Adrenal gland (tissue), 9 donors: ENCODE measurements at regions not wholly inside any gene's neighbourhood (a gene's known extent, or its start where the extent isn't known, plus 50 kb on each side); places are given as distances from the start of the nearest gene placed in this dataset.

Source experiments
- DNase-seq, 7 donors: peaks; one replicate each; pipeline ENCODE4 v3.0.0-alpha.2; 2019 to 2020
- H3K27ac ChIP-seq, 5 donors: fragments of 200-600 bp; sonication (generic) in 4 of 5; 1 replicate in 3 of 5; 2 replicates in 2 of 5; pipeline versions ENCODE4 v1.5.1 to v1.8.0; 2016 to 2020; ENCODE audit warnings: mild to moderate bottlenecking in 1 of 5
- H3K27me3 ChIP-seq: fragments of 200-600 bp; 2 replicates; pipeline ENCODE4 v1.8.0; 2021
- H3K36me3 ChIP-seq, 2 donors: fragments of 200-600 bp; replicated peaks in 1 of 2; 1 replicate in 1 of 2; 2 replicates in 1 of 2; pipeline versions ENCODE4 v1.5.1 to v1.8.0; 2018 to 2022
- H3K4me1 ChIP-seq, 2 donors: fragments of 200-600 bp; replicated peaks in 1 of 2; 1 replicate in 1 of 2; 2 replicates in 1 of 2; pipeline versions ENCODE4 v1.5.1 to v1.8.0; 2018 to 2021
- H3K4me3 ChIP-seq, 4 donors: fragments of 200-600 bp; sonication (generic) in 3 of 4; one replicate each; pipeline ENCODE4 v1.5.1; 2016 to 2018
- H3K9me3 ChIP-seq, 3 donors: fragments of 200-600 bp; sonication (generic) in 1 of 3; replicated peaks in 1 of 3; 1 replicate in 2 of 3; 2 replicates in 1 of 3; pipeline versions ENCODE4 v1.5.1 to v1.8.0; 2016 to 2021
- CTCF ChIP-seq, 6 experiments: fragments of 450-650 bp in 4 of 6; fragments of 200-600 bp in 2 of 6; sonication (generic) in 1 of 6; IDR thresholded peaks; 1 replicate in 5 of 6; 2 replicates in 1 of 6; pipeline versions ENCODE4 v1.5.1 to v1.8.0; 2016 to 2021; ENCODE audit warnings: antibody characterized with exemption in 6 of 6, mild to moderate bottlenecking in 2 of 6, moderate library complexity in 1 of 6
- POLR2A ChIP-seq, 2 donors: fragments of 450-650 bp; IDR thresholded peaks; one replicate each; pipeline ENCODE4 v1.6.1; 2017; ENCODE audit warnings: antibody characterized with exemption in 2 of 2, mild to moderate bottlenecking in 2 of 2, moderate library complexity in 1 of 2
- WGBS, 4 donors: extraction: QIAGEN DNeasy Blood & Tissue Kit in 2 of 4; methylation state at CpG; one replicate each; pipeline versions ENCODE4 v1.1.5 to v1.1.7; 2013 to 2017; 5-methylcytosine and 5-hydroxymethylcytosine counted together
- intact Hi-C, 2 donors: fragments of 100-400 bp; cut with DNase I; formaldehyde crosslinking; loops; one replicate each; pipeline versions ENCODE4 v1.14.1 to v1.15.0; 2022 to 2023
- donor health status: healthy with polysubstance abuse.
- donor health status: Bipolar disorder and iron deficiency.
- donor health status: DM: yes; HTN: yes; CAD: no.
- donor health status: DM: no; HTN: no; CAD: no.
- donor health status: DM: no; HTN: no; CAD: no.

GRCh38 chr10:44776181-44776580 is 135.0 kb upstream of the TMEM72 start:
- Histone ChIP-seq H3K27me3 (no peaks in the 10 kb centered on the region), H3K27ac (no peak overlapping the region), H3K4me3 (no peak overlapping the region), H3K4me1 (peaks cover 0 to 9% of the 10 kb centered on the region in 2 donors), H3K9me3 (no peaks in the 10 kb centered on the region), H3K36me3 (no peaks in the 10 kb centered on the region)
- 59 to 65% (median 63%) methylated on average over 3 of the region's 3 CpGs for WGBS, 4 donors
- TF ChIP-seq CTCF (IDR thresholded peaks at IDR 0.05) (no peak), POLR2A (IDR thresholded peaks at IDR 0.05) (no peak)
- intact Hi-C loops, result no loop called here
- DNase-seq, result no peak

GRCh38 chr10:44779511-44779910 is 131.6 kb upstream of the TMEM72 start:
- 65 to 77% (median 72%) methylated on average over 7 of the region's 7 CpGs for WGBS, 4 donors
- Histone ChIP-seq H3K9me3 (no peaks in the 10 kb centered on the region), H3K4me3 (no peak overlapping the region), H3K27ac (no peak overlapping the region), H3K4me1 (peaks cover 0 to 9% of the 10 kb centered on the region in 2 donors), H3K27me3 (no peaks in the 10 kb centered on the region), H3K36me3 (no peaks in the 10 kb centered on the region)
- TF ChIP-seq POLR2A (IDR thresholded peaks at IDR 0.05), result no peak
- TF ChIP-seq CTCF (IDR thresholded peaks at IDR 0.05), result no peak
- no peak for DNase-seq
- intact Hi-C loops, result no loop called here

- WGBS, 4 donors, result 80 to 87% (median 83%) methylated on average over 2 of the region's 2 CpGs
- no peak for DNase-seq
These were observed 130.7 kb upstream of the TMEM72 start for GRCh38 chr10:44780426-44780825.

GRCh38 chr10:44781131-44781530 is 130.0 kb upstream of the TMEM72 start:
- no peak for DNase-seq
- H3K36me3 ChIP-seq, result no peaks in the 10 kb centered on the region
- H3K27me3 ChIP-seq, result no peaks in the 10 kb centered on the region
- intact Hi-C loops, result no loop called here
- TF ChIP-seq POLR2A (IDR thresholded peaks at IDR 0.05) (no peak), CTCF (IDR thresholded peaks at IDR 0.05) (no peak)
- no peaks in the 10 kb centered on the region for H3K9me3 ChIP-seq
- H3K27ac ChIP-seq, result no peak overlapping the region
- no peaks in the 10 kb centered on the region for H3K4me1 ChIP-seq
- H3K4me3 ChIP-seq, result no peak overlapping the region

More at GRCh38 chr10:44780426-44780825, 130.7 kb upstream of the TMEM72 start:
- intact Hi-C loops, result no loop called here
- H3K36me3 ChIP-seq, result no peaks in the 10 kb centered on the region
- no peaks in the 10 kb centered on the region for H3K9me3 ChIP-seq
- TF ChIP-seq CTCF (IDR thresholded peaks at IDR 0.05), result no peak
- no peak for TF ChIP-seq POLR2A (IDR thresholded peaks at IDR 0.05)
- no peaks in the 10 kb centered on the region for H3K4me1 ChIP-seq
- H3K27ac ChIP-seq, result no peak overlapping the region
- H3K27me3 ChIP-seq, result no peaks in the 10 kb centered on the region
- H3K4me3 ChIP-seq, result no peak overlapping the region
